22Rv1 (cell line): ENCODE measurements at regions not wholly inside any gene's neighbourhood (a gene's known extent, or its start where the extent isn't known, plus 50 kb on each side); places are given as distances from the start of the nearest gene placed in this dataset.

ENCODE experiments used
- CTCF ChIP-seq: fragments of 450-650 bp; IDR thresholded peaks from 2 replicates; pipeline ENCODE4 v1.5.1; 2017; ENCODE audit warnings: mild to moderate bottlenecking
- ZFX ChIP-seq: fragments of 450-650 bp; IDR thresholded peaks from 2 replicates; pipeline ENCODE4 v1.6.1; 2017; ENCODE audit warnings: antibody characterized with exemption, borderline replicate concordance

- TF ChIP-seq CTCF (no peak), ZFX (no peak)
Observed at GRCh38 chr6:113006494-113006893, 659.4 kb downstream of the RFPL4B start.
